ENCODE measurements at regions not wholly inside any gene's neighbourhood (a gene's known extent, or its start where the extent isn't known, plus 50 kb on each side); places are given as distances from the start of the nearest gene placed in this dataset.

DNA sequence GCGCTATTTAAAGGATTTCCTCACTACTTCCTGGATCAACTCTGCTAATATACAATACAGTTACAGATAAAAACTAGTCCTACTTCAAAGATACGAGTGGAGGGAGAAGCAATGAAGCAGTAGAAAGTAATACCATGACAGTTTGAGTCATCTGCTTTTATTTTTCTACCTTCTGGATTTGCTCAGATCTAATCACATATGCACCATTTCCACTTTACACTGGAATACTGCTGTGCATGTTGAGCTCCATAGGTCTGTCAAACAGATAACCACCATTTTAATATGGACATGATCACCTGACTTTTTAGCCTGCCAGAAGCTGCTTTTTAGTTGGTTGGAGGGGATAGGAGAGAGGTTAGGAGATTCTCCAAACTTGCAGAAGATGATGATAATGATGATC, 92.5 kb downstream of the MMUT start:
- no peaks in the 10 kb centered on the region for H3K9me3 ChIP-seq (ENCODE audit: low read length)
- Mint-ChIP-seq H3K4me1 (no peaks in the 10 kb centered on the region), H3K9me3 (peaks cover 8 to 10% (median 9%) of the 10 kb centered on the region in 5 donors), H3K4me3 (no peak overlapping the region), H3K36me3 (no peaks in the 10 kb centered on the region), H3K27ac (no peak overlapping the region), H3K27me3 (no peaks in the 10 kb centered on the region)
- no peaks in the 10 kb centered on the region for H3K27me3 ChIP-seq (ENCODE audit: insufficient read depth, low read length, poor library complexity, severe bottlenecking)
- no peak overlapping the region for H3K27ac ChIP-seq (ENCODE audit: low read depth, low read length)
- no peaks in the 10 kb centered on the region for H3K4me1 ChIP-seq (ENCODE audit: insufficient read depth, low read length)
- H3K36me3 ChIP-seq (ENCODE audit: insufficient read depth, low read length): no peaks in the 10 kb centered on the region
- CTCF ChIA-PET: no interaction called here
- no peak overlapping the region for H3K4me3 ChIP-seq (ENCODE audit: low read length)
- POLR2A ChIA-PET: no interaction called here
- DNase-seq: no peak

DNA sequence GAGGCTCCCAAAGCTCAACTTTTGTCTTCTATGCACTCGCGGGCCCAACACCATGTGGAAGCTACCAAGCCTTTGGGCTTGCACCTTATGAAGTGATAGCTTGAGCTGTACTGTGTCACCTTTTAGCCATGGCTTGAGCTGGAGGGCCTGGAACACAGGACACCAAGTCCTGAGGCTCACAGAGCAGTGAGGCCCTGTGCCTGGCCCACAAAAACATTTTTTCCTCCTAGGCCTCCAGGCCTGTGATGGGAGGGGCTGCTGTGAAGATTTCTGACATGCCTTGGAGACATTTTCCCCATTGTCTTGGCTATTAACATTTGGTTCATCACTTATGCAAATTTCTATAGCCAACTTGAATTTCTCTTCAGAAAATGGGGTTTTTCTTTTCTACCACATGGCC, 96.5 kb downstream of the MMUT start:
- Mint-ChIP-seq H3K4me3 (no peak overlapping the region), H3K9me3 (peaks cover 10 to 15% (median 13%) of the 10 kb centered on the region in 5 donors), H3K27me3 (no peaks in the 10 kb centered on the region), H3K36me3 (no peaks in the 10 kb centered on the region), H3K27ac (no peak overlapping the region), H3K4me1 (no peaks in the 10 kb centered on the region)
- CTCF ChIA-PET: no interaction called here
- H3K27me3 ChIP-seq (ENCODE audit: insufficient read depth, low read length, poor library complexity, severe bottlenecking): no peaks in the 10 kb centered on the region
- H3K4me1 ChIP-seq (ENCODE audit: insufficient read depth, low read length): no peaks in the 10 kb centered on the region
- DNase-seq: no peak
- no peak overlapping the region for H3K4me3 ChIP-seq (ENCODE audit: low read length)
- no peak overlapping the region for H3K27ac ChIP-seq (ENCODE audit: low read depth, low read length)
- H3K9me3 ChIP-seq (ENCODE audit: low read length): no peaks in the 10 kb centered on the region
- no peaks in the 10 kb centered on the region for H3K36me3 ChIP-seq (ENCODE audit: insufficient read depth, low read length)
- POLR2A ChIA-PET: no interaction called here

DNA sequence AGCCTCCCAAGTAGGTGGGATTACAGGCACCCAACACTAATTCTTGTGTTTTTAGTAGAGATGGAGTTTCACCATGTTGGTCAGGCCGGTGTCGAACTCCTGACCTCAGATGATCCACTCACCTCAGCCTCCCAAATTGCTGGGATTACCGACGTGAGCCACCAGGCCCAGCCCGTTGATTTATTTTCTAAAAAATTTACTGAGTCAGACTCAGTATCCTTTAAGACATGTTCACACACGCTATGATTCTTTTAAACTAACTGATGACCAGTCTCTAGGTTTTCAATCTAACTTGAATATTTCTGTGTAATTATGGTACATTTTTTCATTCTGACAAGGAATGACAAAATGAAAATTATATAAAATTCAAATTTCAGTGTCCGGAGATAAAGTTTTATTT, 114.5 kb downstream of the MMUT start:
- no peak overlapping the region for H3K27ac ChIP-seq (ENCODE audit: low read depth, low read length)
- H3K27me3 ChIP-seq (ENCODE audit: insufficient read depth, low read length, poor library complexity, severe bottlenecking): no peaks in the 10 kb centered on the region
- H3K27me3 Mint-ChIP-seq: no peaks in the 10 kb centered on the region
- DNase-seq: no peak
- no peak overlapping the region for H3K27ac Mint-ChIP-seq
- peaks cover 0 to 10% (median 2%) of the 10 kb centered on the region in 5 donors for H3K9me3 Mint-ChIP-seq
- H3K4me3 ChIP-seq (ENCODE audit: low read length): no peak overlapping the region
- ChIA-PET CTCF (no interaction called here), POLR2A (no interaction called here)
- no peaks in the 10 kb centered on the region for H3K36me3 Mint-ChIP-seq
- no peaks in the 10 kb centered on the region for H3K9me3 ChIP-seq (ENCODE audit: low read length)
- no peak overlapping the region for H3K4me3 Mint-ChIP-seq
- no peaks in the 10 kb centered on the region for H3K36me3 ChIP-seq (ENCODE audit: insufficient read depth, low read length)
- no peaks in the 10 kb centered on the region for H3K4me1 ChIP-seq (ENCODE audit: insufficient read depth, low read length)
- H3K4me1 Mint-ChIP-seq: no peaks in the 10 kb centered on the region

DNA sequence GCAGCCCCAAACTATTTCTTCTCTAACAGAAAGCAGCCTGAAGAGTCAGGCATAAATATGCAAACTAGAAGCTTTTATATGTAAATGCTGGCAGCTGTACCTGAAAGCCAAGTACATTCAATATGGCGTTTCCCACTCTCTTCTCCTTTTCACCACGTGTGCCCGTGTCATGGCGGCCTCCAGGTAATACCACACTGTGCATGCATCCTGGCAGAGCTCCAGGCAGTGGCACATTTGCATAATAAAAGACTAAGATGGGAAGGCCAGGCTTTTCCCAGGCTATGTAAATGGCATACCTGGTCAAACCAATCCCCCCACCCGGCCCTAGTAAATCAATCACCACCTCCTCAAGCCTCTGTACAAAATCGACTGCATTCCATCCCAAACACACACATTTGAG, 120.6 kb downstream of the MMUT start:
- no peaks in the 10 kb centered on the region for H3K36me3 Mint-ChIP-seq
- no peaks in the 10 kb centered on the region for H3K27me3 Mint-ChIP-seq
- DNase-seq: no peak

GRCh38 chr6:49341869-49342268, 121.2 kb downstream of the MMUT start:
- H3K4me1 ChIP-seq (ENCODE audit: insufficient read depth, low read length): no peaks in the 10 kb centered on the region
- Mint-ChIP-seq H3K27me3 (no peaks in the 10 kb centered on the region), H3K4me1 (no peaks in the 10 kb centered on the region), H3K27ac (no peak overlapping the region), H3K9me3 (peaks cover 0 to 12% (median 0%) of the 10 kb centered on the region in 5 donors), H3K36me3 (no peaks in the 10 kb centered on the region), H3K4me3 (no peak overlapping the region)
- H3K4me3 ChIP-seq (ENCODE audit: low read length): no peak overlapping the region
- POLR2A ChIA-PET: interaction anchor here (0.6 kb wide), 1 partner anchor 11 kb away, joined by 6 read pairs; no protein-coding TSS in a partner anchor
- no peaks in the 10 kb centered on the region for H3K36me3 ChIP-seq (ENCODE audit: insufficient read depth, low read length)
- H3K27ac ChIP-seq (ENCODE audit: low read depth, low read length): no peak overlapping the region
- no peak for DNase-seq
- CTCF ChIA-PET: no interaction called here
- no peaks in the 10 kb centered on the region for H3K9me3 ChIP-seq (ENCODE audit: low read length)
- no peaks in the 10 kb centered on the region for H3K27me3 ChIP-seq (ENCODE audit: insufficient read depth, low read length, poor library complexity, severe bottlenecking)

More for the DNA sequence above, 120.6 kb downstream of the MMUT start:
- peaks cover 0 to 7% (median 0%) of the 10 kb centered on the region in 5 donors for H3K9me3 Mint-ChIP-seq
- H3K4me1 Mint-ChIP-seq: no peaks in the 10 kb centered on the region
- H3K27me3 ChIP-seq (ENCODE audit: insufficient read depth, low read length, poor library complexity, severe bottlenecking): no peaks in the 10 kb centered on the region
- ChIA-PET CTCF (no interaction called here), POLR2A (no interaction called here)
- H3K4me3 ChIP-seq (ENCODE audit: low read length): no peak overlapping the region
- no peaks in the 10 kb centered on the region for H3K36me3 ChIP-seq (ENCODE audit: insufficient read depth, low read length)
- H3K4me1 ChIP-seq (ENCODE audit: insufficient read depth, low read length): no peaks in the 10 kb centered on the region
- H3K4me3 Mint-ChIP-seq: no peak overlapping the region
- H3K9me3 ChIP-seq (ENCODE audit: low read length): no peaks in the 10 kb centered on the region
- H3K27ac ChIP-seq (ENCODE audit: low read depth, low read length): no peak overlapping the region
- H3K27ac Mint-ChIP-seq: no peak overlapping the region

- DNase-seq: no peak
- no peaks in the 10 kb centered on the region for H3K9me3 ChIP-seq (ENCODE audit: low read length)
- H3K4me1 ChIP-seq (ENCODE audit: insufficient read depth, low read length): no peaks in the 10 kb centered on the region
- H3K27ac ChIP-seq (ENCODE audit: low read depth, low read length): no peak overlapping the region
- H3K4me3 ChIP-seq (ENCODE audit: low read length): no peak overlapping the region
- no peaks in the 10 kb centered on the region for H3K27me3 ChIP-seq (ENCODE audit: insufficient read depth, low read length, poor library complexity, severe bottlenecking)
- H3K36me3 Mint-ChIP-seq: no peaks in the 10 kb centered on the region
- H3K27ac Mint-ChIP-seq: no peak overlapping the region
- H3K9me3 Mint-ChIP-seq: peaks cover 0 to 20% (median 4%) of the 10 kb centered on the region in 5 donors
- POLR2A ChIA-PET: no interaction called here
- H3K27me3 Mint-ChIP-seq: no peaks in the 10 kb centered on the region
- no peaks in the 10 kb centered on the region for H3K4me1 Mint-ChIP-seq
- CTCF ChIA-PET: no interaction called here
- no peaks in the 10 kb centered on the region for H3K36me3 ChIP-seq (ENCODE audit: insufficient read depth, low read length)
- no peak overlapping the region for H3K4me3 Mint-ChIP-seq
Observed at GRCh38 chr6:49339096-49339495, 124.0 kb downstream of the MMUT start.

- Histone ChIP-seq H3K4me1 (ENCODE audit: insufficient read depth, low read length) (no peaks in the 10 kb centered on the region), H3K27me3 (ENCODE audit: insufficient read depth, low read length, poor library complexity, severe bottlenecking) (no peaks in the 10 kb centered on the region), H3K27ac (ENCODE audit: low read depth, low read length) (no peak overlapping the region), H3K4me3 (ENCODE audit: low read length) (no peak overlapping the region), H3K9me3 (ENCODE audit: low read length) (no peaks in the 10 kb centered on the region), H3K36me3 (ENCODE audit: insufficient read depth, low read length) (no peaks in the 10 kb centered on the region)
- Mint-ChIP-seq H3K9me3 (peaks cover 0 to 20% (median 4%) of the 10 kb centered on the region in 5 donors), H3K27ac (no peak overlapping the region), H3K36me3 (no peaks in the 10 kb centered on the region), H3K27me3 (no peaks in the 10 kb centered on the region), H3K4me1 (no peaks in the 10 kb centered on the region), H3K4me3 (no peak overlapping the region)
- ChIA-PET CTCF (no interaction called here), POLR2A (no interaction called here)
- DNase-seq: no peak
Observed at GRCh38 chr6:49336514-49337131, 126.4 kb downstream of the MMUT start.

DNA sequence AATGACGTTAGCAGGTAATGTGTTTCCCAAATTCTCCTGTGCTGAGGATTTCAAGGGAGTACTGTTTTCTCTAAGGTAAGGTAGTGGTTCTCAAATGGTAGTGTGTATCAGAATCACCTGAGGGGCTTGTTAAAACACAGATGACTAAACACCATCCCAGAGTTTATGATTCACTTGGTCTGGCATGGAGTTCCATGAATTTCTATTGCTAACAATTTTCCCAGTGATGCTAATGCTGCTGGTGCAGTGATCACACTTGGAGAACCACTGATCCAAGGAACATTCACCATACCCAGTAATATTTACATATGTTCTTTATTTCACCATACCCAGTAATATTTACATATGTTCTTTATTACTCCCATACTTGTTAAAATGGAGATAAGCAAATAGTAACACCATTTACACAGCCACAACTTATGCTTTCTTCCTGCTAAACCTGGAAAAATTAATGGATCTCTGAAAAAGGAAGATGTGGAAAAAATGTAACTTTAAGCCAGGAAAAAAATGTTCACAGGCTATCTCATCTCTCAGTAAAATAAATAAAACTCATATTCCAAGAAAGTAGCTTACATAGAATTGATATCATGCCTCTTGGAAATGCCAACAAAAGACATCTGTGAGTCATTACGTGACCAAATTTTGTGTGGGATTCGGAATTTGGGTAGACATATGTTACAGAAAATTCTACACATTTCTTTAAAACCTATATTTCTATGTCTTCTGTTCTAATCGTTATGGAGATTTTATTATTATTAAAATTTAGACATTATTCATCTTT, 129.5 kb downstream of the MMUT start:
- H3K4me1 ChIP-seq (ENCODE audit: insufficient read depth, low read length): no peaks in the 10 kb centered on the region
- H3K4me3 ChIP-seq (ENCODE audit: low read length): no peak overlapping the region
- H3K4me1 Mint-ChIP-seq: no peaks in the 10 kb centered on the region
- no peaks in the 10 kb centered on the region for H3K36me3 ChIP-seq (ENCODE audit: insufficient read depth, low read length)
- H3K27ac ChIP-seq (ENCODE audit: low read depth, low read length): no peak overlapping the region
- H3K9me3 Mint-ChIP-seq: peaks cover 0 to 16% (median 4%) of the 10 kb centered on the region in 5 donors
- H3K27ac Mint-ChIP-seq: no peak overlapping the region
- no peaks in the 10 kb centered on the region for H3K27me3 ChIP-seq (ENCODE audit: insufficient read depth, low read length, poor library complexity, severe bottlenecking)
- H3K27me3 Mint-ChIP-seq: no peaks in the 10 kb centered on the region
- H3K36me3 Mint-ChIP-seq: no peaks in the 10 kb centered on the region
- POLR2A ChIA-PET: no interaction called here
- H3K4me3 Mint-ChIP-seq: no peak overlapping the region
- DNase-seq: no peak
- CTCF ChIA-PET: no interaction called here
- no peaks in the 10 kb centered on the region for H3K9me3 ChIP-seq (ENCODE audit: low read length)

Measured in CD8-positive, alpha-beta memory T cell (primary cell).